ENCODE measurements at regions not wholly inside any gene's neighbourhood (a gene's known extent, or its start where the extent isn't known, plus 50 kb on each side); places are given as distances from the start of the nearest gene placed in this dataset.
"Not testable (repeated sequence)": the region's sequence is repeated elsewhere in the genome, so short reads cannot be mapped to it uniquely, and the experiment has no call there.

DNA sequence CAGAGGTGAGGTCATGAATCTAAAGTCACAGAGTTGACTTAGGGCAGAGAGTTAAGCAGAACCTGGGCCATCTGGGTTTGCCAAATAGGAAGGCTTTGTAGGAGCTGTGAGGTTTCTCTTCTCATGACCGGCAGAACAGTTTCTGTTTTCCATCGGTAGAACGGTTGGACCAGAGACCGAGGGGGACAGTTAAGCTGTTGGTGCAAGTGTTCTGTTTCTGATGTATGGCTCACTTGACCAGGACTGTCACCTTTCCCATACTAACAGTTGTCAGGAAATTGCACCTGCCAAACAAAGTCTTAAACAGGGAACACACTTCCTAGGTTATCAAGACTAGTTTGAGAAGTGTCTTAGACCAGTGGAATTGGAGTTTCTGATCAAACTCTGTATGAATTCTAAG, 158.3 kb downstream of the PDCD6IP start:
- DNase-seq (ENCODE audit: low read depth) = no peak

DNA sequence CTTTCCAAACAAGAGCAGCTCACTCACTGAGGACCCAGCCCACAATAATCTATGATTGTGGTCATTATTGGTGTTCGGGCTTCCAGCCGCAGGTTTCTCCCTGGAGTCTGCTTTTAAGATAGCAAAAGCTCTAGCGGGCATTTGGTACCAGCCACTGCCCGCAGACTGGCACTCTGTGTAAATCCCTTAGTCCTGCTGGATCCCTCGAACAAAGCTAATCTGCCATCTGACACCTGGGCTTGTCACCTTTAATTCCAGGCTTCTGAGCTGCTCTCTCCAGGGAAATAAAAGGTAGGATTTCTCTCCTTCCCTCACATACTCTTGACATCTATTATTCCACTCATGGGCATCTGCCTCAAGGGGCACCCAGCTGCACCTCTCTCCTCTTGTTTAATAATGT, 158.7 kb downstream of the PDCD6IP start:
- DNase-seq (ENCODE audit: low read depth) = no peak

DNA sequence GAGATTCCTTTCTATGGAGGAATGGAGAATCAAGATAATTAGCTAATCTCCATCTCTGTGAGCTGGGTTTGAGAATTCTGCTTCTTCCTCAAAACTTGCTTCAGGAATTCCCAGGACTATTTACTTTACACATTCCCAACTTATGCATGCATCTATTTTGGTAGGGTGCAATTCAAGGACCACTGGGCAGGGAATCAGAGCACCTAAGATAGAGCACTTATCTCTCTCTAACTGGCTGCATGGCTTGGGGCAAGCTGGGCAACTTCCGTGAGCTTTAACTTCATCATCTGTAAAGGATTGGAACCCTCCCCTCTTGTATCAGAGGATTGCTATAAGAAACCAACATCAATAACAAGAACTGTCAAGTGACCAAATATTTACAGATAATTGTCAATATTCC, 160.2 kb downstream of the PDCD6IP start:
- DNase-seq (ENCODE audit: low read depth) = no peak

DNA sequence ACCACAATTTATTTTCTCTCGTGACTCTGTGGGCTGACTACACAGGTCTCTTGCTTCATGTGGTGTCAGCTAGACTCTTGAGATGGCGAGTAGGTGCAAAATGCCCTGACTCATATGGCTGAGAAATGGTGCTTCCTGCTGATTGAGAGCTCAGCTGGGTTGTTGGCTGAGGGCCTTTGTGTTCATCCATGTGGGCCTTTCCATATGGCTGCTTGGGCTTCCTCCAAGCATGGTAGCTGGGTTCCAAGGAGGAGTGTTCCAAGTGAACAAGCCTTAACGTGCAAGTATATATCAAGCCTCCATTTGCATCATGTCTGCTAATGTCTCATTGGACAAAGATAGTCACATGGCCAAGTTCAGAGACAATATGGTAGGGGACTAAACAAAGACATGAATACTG, 164.0 kb downstream of the PDCD6IP start:
- no peak for DNase-seq (ENCODE audit: low read depth)

DNA sequence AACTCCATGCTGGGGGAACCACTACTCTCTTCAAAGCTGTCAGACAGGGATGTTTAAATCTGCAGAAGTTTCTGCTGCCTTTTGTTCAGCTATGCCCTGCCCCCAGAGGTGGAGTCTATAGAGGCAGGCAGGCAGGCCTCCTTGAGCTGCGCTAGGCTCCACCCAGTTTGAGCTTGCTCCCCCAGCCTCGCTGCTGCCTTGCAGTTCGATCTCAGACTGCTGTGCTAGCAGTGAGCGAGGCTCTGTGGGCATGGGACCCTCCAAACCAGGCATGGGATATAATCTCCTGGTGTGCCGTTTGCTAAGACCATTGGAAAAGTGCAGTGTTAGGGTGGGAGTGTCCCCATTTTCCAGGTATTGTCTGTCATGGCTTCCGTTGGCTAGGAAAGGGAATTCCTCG, 171.8 kb downstream of the PDCD6IP start:
- not testable (repeated sequence) for DNase-seq (ENCODE audit: low read depth)

DNA sequence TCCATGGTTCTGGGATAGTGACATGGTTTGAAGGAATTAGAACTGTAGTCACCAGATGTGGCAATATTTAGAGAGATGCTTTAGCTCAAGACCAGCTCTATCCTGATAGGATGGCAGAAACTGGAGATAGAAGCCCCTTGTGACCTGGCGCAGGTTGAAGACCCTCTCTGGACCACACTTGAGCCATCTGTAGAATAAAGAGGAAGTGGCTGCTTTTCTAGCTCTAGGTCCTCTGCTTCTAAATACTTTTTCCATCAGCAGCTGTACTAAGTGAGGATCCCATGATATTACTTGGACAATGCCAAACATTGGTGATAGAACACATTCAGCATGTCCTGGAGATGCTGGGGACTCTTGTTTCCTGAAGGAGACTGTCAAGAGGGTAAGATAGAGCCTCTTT, 172.6 kb downstream of the PDCD6IP start:
- no peak for DNase-seq (ENCODE audit: low read depth)

DNA sequence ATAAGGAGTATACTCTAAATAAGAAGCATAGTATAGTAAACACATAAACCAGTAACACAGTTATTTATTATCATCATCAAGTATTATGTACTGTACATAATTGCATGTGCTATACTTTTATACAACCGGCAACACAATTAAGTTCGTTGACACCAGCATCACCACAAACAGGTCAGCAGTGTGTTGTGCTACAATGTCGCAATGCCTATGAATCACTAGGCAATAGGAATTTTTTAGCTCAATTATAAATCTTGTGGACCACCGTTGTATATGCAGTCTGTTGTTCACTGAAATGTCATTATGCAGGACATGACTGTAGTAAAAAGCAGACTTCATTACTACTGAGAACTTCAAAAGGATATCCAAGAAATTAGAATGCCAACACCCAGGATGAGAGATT, 177.0 kb downstream of the PDCD6IP start:
- no peak for DNase-seq (ENCODE audit: low read depth)

DNA sequence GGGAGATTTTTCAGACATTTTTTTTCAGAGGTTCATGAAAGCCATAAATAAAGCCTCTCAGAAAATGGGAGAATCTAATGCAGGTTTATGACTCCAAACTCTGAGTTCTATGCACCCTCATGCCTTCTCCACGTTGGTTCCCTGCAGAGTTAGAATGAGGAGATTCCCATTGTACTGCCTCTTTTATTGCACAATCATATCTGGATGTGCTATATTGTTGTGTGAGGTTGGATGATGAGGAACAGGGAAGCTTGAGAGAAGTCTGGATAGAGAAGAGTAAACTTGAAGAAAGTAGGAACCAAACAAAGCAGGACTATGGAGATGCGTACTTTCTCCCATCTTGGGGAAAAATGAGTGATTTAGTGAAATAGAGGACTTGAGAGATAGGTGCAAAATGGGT, 178.8 kb downstream of the PDCD6IP start:
- DNase-seq (ENCODE audit: low read depth) = no peak

DNA sequence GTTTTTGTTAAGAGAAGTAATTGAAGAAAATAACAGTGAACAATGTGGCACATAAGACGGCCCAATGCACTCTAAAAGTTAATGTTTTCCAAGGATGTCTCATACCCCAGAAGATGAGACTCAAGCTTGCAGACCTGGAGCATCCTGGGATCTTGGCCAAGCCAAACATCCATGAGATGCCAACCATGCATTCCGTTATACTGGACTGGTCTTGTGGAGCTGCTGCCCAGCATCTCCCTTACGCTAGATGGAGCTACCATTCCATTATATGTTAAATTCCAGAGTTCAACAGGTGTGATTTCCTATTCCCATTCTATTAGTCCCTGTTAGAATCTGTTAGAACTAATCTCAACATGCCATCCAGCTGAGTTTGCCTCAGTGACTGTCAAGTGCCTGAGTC, 181.8 kb downstream of the PDCD6IP start:
- no peak for DNase-seq (ENCODE audit: low read depth)

DNA sequence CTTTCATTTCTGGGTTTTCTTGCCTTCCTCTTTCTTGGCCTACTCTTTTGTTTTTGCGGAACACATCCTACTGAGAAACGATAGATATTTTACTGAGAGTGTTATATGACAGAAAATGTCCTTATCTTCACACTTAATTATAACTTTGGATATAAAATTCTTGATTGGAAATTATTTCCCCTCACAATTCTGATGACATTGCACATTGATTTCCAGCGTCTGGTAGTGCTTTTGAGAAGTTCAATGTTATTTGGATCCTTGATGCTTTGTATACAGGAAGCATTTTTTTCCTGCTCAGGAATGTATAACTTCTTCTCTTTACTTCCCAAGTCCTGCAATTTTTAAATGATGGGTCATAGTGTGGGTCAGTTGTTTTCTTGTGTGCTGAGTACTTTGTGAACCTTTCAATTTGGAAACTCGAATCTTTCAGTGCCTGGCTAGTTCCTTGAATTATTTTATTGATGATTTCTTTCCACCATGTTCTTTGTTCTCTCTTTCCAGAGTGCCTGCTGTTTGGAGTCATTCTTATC, 183.9 kb downstream of the PDCD6IP start:
- DNase-seq (ENCODE audit: low read depth) = no peak

DNA sequence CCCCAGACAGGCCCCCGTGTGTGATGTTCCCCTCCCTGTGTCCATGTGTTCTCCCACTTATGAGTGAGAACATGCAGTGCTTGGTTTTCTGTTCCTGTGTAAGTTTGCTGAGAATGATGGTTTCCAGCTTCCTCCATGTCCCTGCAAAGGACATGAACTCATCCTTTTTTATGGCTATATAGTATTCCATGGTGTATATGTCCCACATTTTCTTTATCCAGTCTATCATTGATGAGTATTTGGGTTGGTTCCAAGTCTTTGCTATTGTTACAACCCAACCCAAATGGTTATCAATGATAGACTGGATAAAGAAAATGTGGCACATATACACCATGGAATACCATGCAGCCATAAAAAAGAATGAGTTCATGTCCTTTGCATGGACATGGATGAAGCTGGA, 184.5 kb downstream of the PDCD6IP start:
- DNase-seq (ENCODE audit: low read depth) = not testable (repeated sequence)

DNA sequence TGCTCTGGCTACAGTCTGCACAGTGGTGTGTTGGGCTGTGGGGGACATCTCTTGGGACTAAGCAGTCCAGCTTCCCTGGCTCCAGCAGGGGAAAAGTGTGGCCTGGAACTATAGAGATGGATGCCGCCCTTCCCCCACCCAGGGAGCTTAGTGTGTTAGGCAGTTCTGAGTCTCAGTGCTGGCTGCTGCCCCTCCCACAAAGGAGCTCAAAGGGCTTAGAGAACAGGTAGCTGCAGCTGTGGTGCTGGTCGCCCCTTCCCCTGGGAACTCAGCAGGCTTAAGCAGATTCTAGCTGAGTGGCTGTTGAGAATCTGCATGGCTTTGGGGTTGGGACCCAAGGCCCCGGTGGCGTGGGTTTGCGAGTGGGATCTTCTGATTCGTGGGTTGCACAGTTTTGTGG, 190.8 kb downstream of the PDCD6IP start:
- no peak for DNase-seq (ENCODE audit: low read depth)

DNA sequence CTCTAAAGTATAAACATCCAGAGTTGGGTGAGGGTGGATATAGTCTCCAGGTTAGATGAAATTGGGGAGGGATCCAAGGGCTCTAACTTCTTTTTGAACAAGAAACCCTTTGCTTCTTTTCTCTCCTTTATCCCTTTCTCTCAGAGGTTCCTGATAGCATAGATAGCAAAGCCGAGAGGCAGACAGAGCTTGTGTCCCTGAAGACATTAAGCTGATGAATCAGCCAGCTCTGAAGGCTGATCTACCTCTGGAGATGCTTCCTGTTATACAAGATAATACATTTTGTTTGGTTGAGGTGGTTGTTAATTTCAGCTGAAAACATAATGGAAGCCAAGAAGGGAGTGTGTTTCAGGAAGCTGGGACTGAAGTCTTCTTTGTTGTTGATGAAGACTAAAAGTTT, 193.2 kb downstream of the PDCD6IP start:
- no peak for DNase-seq (ENCODE audit: low read depth)

DNA sequence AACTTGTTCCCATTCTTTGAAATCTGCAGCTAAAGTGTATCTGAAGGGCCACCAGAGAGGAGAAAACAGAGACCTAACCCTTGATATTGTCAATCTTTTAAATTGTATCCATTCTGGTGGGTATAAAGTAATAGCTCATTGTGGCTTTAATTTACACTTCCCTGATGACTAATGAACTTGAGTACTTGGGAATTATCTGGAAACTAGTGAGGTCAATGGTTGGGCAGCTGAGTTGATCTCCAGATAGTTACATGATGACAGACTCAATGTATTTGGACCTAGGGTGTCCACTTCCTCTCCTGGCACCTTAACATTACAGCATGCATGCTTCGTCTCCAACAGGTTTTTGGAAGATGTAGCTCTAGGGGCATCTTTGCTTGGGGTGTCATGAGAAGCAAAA, 195.2 kb downstream of the PDCD6IP start:
- DNase-seq (ENCODE audit: low read depth) = no peak

DNA sequence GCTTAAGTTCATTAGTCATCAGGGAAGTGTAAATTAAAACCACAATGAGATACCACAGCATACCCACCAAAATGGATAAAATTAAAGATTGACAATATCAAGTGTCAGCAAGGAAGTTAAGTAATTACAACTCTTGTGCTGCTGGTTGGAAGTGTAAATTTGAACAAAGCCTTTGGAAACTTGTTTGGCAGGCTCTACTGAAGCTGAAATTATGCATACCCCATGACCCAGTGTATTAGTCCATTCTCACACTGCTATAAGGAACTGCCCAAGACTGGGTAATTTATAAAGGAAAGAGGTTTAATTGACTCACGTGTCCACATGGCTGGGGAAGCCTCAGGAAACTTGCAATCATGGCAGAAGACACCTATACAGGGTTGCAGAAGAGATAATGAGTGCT, 196.1 kb downstream of the PDCD6IP start:
- no peak for DNase-seq (ENCODE audit: low read depth)

DNA sequence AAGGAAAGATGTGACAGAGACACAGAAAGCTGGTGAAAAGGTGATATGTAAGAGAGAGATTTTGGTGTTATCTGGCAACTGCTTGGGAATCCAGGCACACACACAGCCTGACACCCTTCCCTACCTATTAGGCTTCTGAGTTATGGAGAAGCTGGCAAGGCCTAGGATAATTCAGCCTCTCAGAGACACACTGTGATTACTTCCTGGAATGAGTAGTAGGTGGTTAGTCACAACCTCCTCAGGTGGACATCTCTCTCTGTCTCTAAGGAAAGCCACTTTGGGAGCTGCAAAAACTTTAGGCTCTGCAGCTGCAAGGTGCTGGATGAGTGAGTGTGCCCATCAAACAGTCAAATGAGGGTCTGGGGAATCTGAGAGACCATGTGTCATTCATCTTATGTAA, 201.9 kb downstream of the PDCD6IP start:
- DNase-seq (ENCODE audit: low read depth) = no peak

DNA sequence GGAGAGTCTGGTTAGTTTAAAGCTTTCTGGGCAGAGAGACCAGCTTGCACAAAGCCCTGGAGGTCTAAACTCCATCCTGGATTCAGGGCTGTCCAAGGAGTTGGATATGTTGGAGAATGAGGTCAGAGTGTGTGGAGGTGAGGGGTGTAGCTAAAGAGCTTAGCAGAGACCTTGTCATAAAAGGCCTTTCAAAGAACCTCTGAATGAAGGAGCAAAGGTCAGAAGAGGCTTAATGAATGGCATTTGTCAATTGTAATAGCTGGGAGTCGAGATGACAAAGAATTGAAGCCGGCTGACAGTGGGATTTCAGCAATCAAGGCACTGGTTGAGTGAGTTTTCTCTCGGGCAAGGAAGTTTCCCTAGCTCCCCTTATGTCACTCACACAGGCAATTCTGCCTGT, 202.6 kb downstream of the PDCD6IP start:
- no peak for DNase-seq (ENCODE audit: low read depth)

DNA sequence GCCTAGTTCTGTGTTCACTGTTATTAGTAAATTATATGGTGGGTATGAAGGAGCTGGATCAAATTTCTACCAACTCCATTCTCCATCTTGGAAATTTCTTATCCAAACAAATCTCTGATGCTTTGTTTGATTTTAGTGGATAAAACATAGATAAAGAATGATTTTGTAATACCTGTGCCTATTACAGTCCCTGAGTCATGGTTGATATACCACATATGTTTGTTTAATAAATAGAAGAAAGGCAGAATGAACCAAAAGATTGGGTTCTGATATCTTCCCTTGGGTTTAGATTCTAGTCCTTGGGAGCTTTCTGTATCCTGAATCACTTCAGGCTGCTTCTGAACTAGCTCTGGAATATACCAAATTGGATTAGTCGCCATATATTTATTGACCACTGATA, 203.6 kb downstream of the PDCD6IP start:
- no peak for DNase-seq (ENCODE audit: low read depth)

DNA sequence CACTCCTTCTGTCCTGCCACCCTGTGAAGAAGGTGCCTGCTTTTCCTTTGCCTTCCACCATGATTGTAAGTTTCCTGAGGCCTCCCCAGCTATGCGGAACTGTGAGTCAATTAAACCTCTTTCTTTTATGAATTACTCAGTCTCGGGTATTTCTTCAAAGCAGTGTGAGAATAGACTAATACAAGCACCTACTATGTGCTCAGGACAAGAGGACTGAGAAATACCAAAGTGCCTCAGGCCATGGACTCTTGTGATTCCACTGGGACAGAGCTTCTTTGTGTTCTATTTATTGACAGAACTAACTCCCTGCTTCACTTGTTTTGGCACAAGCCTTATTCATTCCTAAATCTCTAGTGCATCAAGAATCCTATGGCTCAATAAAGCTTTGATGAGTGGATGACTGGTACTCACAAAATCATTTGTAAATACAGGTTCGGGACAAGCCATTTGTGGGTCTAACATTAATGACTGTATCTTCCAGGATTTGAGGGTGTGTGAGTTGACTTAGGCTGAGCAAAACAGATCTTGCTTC, 204.2 kb downstream of the PDCD6IP start:
- DNase-seq (ENCODE audit: low read depth) = no peak

DNA sequence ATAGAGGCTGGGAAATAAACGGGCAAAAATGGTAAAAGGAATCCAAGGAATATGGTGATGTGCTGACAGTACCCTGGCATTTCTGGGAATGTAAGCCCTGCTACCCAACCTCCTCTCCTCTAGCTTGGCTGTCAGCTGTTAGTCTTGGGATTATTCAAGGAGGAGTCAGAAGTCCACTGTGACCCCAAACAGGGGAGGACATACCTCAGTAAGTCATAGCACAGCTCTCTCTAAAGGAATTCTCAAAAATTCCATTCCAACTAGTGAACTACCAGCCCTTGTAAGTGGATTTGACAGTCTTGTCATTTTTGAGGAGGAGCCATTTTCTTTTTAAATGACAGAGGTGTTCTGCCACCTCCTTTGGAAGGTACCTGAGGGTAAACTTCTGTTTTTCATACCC, 207.5 kb downstream of the PDCD6IP start:
- no peak for DNase-seq (ENCODE audit: low read depth)

DNA sequence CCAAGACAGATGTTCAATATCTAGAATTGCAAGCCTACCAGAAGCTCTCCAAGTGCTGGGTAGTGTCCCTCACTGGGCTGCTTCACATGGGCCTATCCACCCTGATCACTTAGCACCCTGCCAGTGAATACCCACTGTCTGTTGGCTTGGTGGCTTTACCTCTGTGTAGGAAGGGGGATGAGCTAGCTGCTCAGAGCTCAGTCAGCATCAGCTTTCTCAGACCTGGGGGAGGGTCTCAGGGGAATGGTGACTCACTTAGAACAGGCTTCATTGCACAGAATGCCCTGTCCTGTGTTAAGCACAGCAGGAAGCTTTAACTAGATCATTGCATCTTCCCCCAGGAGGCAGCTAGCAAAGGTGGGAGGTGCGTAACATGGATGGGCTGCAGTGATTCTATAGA, 209.8 kb downstream of the PDCD6IP start:
- no peak for DNase-seq (ENCODE audit: low read depth)

DNA sequence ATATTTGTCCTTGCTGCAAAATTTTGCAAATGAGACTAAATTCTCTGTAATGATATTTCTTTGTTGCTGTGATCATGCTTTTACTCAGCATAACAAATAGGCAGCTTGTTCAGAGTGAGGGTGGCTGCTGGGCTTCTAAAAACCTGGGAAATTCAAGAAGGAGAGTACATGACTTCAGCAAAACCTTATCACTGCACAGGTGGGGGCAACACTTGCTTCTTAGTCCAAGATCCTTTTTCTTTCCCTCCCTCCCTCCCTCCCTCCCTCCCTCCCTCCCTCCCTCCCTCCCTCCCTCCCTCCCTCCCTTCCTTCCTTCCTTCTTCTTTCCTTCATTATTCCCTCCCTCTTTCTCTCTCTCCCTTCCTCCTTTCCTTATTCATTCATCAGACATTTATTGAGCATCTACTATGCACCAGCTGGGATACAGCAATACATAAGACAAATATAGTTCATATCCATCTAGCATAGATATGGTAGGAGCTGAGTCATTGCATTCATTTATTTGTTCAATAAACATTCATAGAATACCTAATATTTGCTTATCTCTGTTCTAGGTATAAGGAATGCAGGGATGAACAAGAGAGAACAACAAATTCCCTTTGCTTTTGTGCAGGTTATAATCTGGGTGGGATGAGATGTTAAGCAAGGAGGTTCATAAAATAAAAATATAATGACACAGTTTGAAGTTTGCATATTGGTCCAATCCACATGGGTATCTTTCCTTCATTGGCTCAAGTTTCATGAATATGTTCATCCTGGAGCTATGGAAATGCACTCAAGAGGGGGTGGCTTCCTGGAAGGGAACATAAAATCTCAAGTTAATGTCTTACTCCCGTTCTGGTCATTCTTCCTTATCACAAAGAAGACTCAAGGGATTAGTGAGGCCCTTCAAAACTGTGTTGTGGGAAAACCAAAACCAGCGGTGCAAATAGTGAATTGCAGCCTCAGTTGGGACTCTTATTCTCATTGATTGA, 210.7 kb downstream of the PDCD6IP start:
- DNase-seq (ENCODE audit: low read depth) = no peak

Measured in T follicular helper cell (primary cell).